ENCODE measurements at regions not wholly inside any gene's neighbourhood (a gene's known extent, or its start where the extent isn't known, plus 50 kb on each side); places are given as distances from the start of the nearest gene placed in this dataset.

- no peak for TF ChIP-seq CTCF (IDR thresholded peaks at IDR 0.05)
- no peak for TF ChIP-seq EP300 (IDR thresholded peaks at IDR 0.05)
Observed at GRCh38 chr2:234399451-234400246, 97.2 kb downstream of the ARL4C start.

Measured in esophagus muscularis mucosa (tissue), 3 donors.